ENCODE measurements at regions not wholly inside any gene's neighbourhood (a gene's known extent, or its start where the extent isn't known, plus 50 kb on each side); places are given as distances from the start of the nearest gene placed in this dataset.
A peak's percentile ranks its signal among the peaks of the same experiment; 100 is the strongest.

GRCh38 chr9:32899181-32899580 lies 102.2 kb downstream of the APTX start:
- no peak overlapping the region for H2AFZ ChIP-seq (ENCODE audit: low read length)
- H3K79me2 ChIP-seq (ENCODE audit: control insufficient read depth, insufficient read depth, low read length) = no peaks in the 10 kb centered on the region
- H3K4me2 ChIP-seq (ENCODE audit: extremely low read depth, insufficient read depth, low read length) = no peak overlapping the region

GRCh38 chr9:32899761-32900160 lies 101.7 kb downstream of the APTX start:
- H3K4me2 ChIP-seq (ENCODE audit: extremely low read depth, insufficient read depth, low read length) = no peak overlapping the region

More at GRCh38 chr9:32899181-32899580, 102.2 kb downstream of the APTX start:
- H3K9me3 ChIP-seq (ENCODE audit: control insufficient read depth, insufficient read depth, low read depth, low read length) = no peaks in the 10 kb centered on the region
- H3K27ac ChIP-seq (ENCODE audit: insufficient read depth, low read length) = no peak overlapping the region
- DNase-seq (ENCODE audit: low read depth in 2 of 2) = peak in 1 of 2 donors; percentile 56
- no peak overlapping the region for H3K9ac ChIP-seq (ENCODE audit: insufficient read depth, low read length)
- H3K4me1 ChIP-seq (ENCODE audit: control insufficient read depth, extremely low read depth, insufficient read depth, low read length) = no peaks in the 10 kb centered on the region
- no peak overlapping the region for H3K4me3 ChIP-seq (replicated peaks in 1 of 4; ENCODE audit: control extremely low read depth in 1 of 4, insufficient read depth in 1 of 4, low read depth in 3 of 4, low read length in 4 of 4)
- no peaks in the 10 kb centered on the region for H4K20me1 ChIP-seq (ENCODE audit: control insufficient read depth, extremely low read depth, insufficient read depth, low read length)
- TF ChIP-seq EZH2 (IDR thresholded peaks at IDR 0.05; ENCODE audit: low read length, missing control alignments) = no peak
- TF ChIP-seq CTCF (conservative IDR thresholded peaks at IDR 0.05 in 1 of 2, IDR thresholded peaks at IDR 0.05 in 1 of 2; ENCODE audit: low read depth in 1 of 2, low read length in 2 of 2) = no peak
- H3K27me3 ChIP-seq (ENCODE audit: control insufficient read depth, insufficient read depth, low read length) = no peaks in the 10 kb centered on the region
- H3K36me3 ChIP-seq (ENCODE audit: control insufficient read depth, insufficient read depth, low read length) = no peaks in the 10 kb centered on the region

GRCh38 chr9:32906213-32906612 lies 95.2 kb downstream of the APTX start:
- no peak for DNase-seq (ENCODE audit: low read depth in 2 of 2)
- no peaks in the 10 kb centered on the region for H3K4me1 ChIP-seq (ENCODE audit: control insufficient read depth, extremely low read depth, insufficient read depth, low read length)
- H3K4me3 ChIP-seq (replicated peaks in 1 of 4; ENCODE audit: control extremely low read depth in 1 of 4, insufficient read depth in 1 of 4, low read depth in 3 of 4, low read length in 4 of 4) = no peak overlapping the region
- H4K20me1 ChIP-seq (ENCODE audit: control insufficient read depth, extremely low read depth, insufficient read depth, low read length) = no peaks in the 10 kb centered on the region
- H3K9me3 ChIP-seq (ENCODE audit: control insufficient read depth, insufficient read depth, low read depth, low read length) = no peaks in the 10 kb centered on the region
- no peak overlapping the region for H3K27ac ChIP-seq (ENCODE audit: insufficient read depth, low read length)
- H3K36me3 ChIP-seq (ENCODE audit: control insufficient read depth, insufficient read depth, low read length) = no peaks in the 10 kb centered on the region
- no peak overlapping the region for H3K9ac ChIP-seq (ENCODE audit: insufficient read depth, low read length)
- H3K27me3 ChIP-seq (ENCODE audit: control insufficient read depth, insufficient read depth, low read length) = no peaks in the 10 kb centered on the region
- H2AFZ ChIP-seq (ENCODE audit: low read length) = no peak overlapping the region
- TF ChIP-seq CTCF (conservative IDR thresholded peaks at IDR 0.05 in 1 of 2, IDR thresholded peaks at IDR 0.05 in 1 of 2; ENCODE audit: low read depth in 1 of 2, low read length in 2 of 2) (no peak), EZH2 (IDR thresholded peaks at IDR 0.05; ENCODE audit: low read length, missing control alignments) (no peak)
- H3K4me2 ChIP-seq (ENCODE audit: extremely low read depth, insufficient read depth, low read length) = no peak overlapping the region
- no peaks in the 10 kb centered on the region for H3K79me2 ChIP-seq (ENCODE audit: control insufficient read depth, insufficient read depth, low read length)

More at GRCh38 chr9:32899761-32900160, 101.7 kb downstream of the APTX start:
- TF ChIP-seq CTCF (conservative IDR thresholded peaks at IDR 0.05 in 1 of 2, IDR thresholded peaks at IDR 0.05 in 1 of 2; ENCODE audit: low read depth in 1 of 2, low read length in 2 of 2) = no peak
- TF ChIP-seq EZH2 (IDR thresholded peaks at IDR 0.05; ENCODE audit: low read length, missing control alignments) = no peak
- H3K4me3 ChIP-seq (replicated peaks in 1 of 4; ENCODE audit: control extremely low read depth in 1 of 4, insufficient read depth in 1 of 4, low read depth in 3 of 4, low read length in 4 of 4) = no peak overlapping the region
- H3K36me3 ChIP-seq (ENCODE audit: control insufficient read depth, insufficient read depth, low read length) = no peaks in the 10 kb centered on the region
- no peaks in the 10 kb centered on the region for H3K79me2 ChIP-seq (ENCODE audit: control insufficient read depth, insufficient read depth, low read length)
- H3K9me3 ChIP-seq (ENCODE audit: control insufficient read depth, insufficient read depth, low read depth, low read length) = no peaks in the 10 kb centered on the region
- no peak overlapping the region for H2AFZ ChIP-seq (ENCODE audit: low read length)
- H3K4me1 ChIP-seq (ENCODE audit: control insufficient read depth, extremely low read depth, insufficient read depth, low read length) = no peaks in the 10 kb centered on the region
- no peaks in the 10 kb centered on the region for H4K20me1 ChIP-seq (ENCODE audit: control insufficient read depth, extremely low read depth, insufficient read depth, low read length)
- H3K9ac ChIP-seq (ENCODE audit: insufficient read depth, low read length) = no peak overlapping the region
- no peak overlapping the region for H3K27ac ChIP-seq (ENCODE audit: insufficient read depth, low read length)
- H3K27me3 ChIP-seq (ENCODE audit: control insufficient read depth, insufficient read depth, low read length) = no peaks in the 10 kb centered on the region
- no peak for DNase-seq (ENCODE audit: low read depth in 2 of 2)

Measured in fibroblast of lung (primary cell).